ENCODE measurements at regions not wholly inside any gene's neighbourhood (a gene's known extent, or its start where the extent isn't known, plus 50 kb on each side); places are given as distances from the start of the nearest gene placed in this dataset.

GRCh38 chr4:184267673-184268583 lies 50.3 kb upstream of the ENPP6 start (continued):
- TF ChIP-seq CBX3 (IDR thresholded peaks at IDR 0.05; ENCODE audit: borderline replicate concordance, low read depth) (no peak), ZZZ3 (IDR thresholded peaks at IDR 0.05; ENCODE audit: control insufficient read depth, insufficient read length, low read depth) (no peak), BCL3 (IDR thresholded peaks at IDR 0.05; ENCODE audit: borderline replicate concordance, insufficient read depth, low read depth, low read length, poor library complexity, severe bottlenecking) (peak; percentile 94), MTA2 (IDR thresholded peaks at IDR 0.05; ENCODE audit: low read depth) (peak; percentile 94), CHD1 (IDR thresholded peaks at IDR 0.05; ENCODE audit: low read depth, low read length) (no peak), ELK1 (IDR thresholded peaks at IDR 0.05; ENCODE audit: low read depth, low read length) (no peak), ZBTB4 (CRISPR knock-in tag; IDR thresholded peaks at IDR 0.05) (no peak), USF1 (IDR thresholded peaks at IDR 0.05; ENCODE audit: borderline replicate concordance, extremely low read length, insufficient read depth, low read depth, low read length) (no peak), CEBPZ (IDR thresholded peaks at IDR 0.05; ENCODE audit: low read depth, low read length) (no peak), EED (IDR thresholded peaks at IDR 0.05; ENCODE audit: low read depth) (peak; percentile 93), SMARCA5 (IDR thresholded peaks at IDR 0.05) (no peak), NFYB (IDR thresholded peaks at IDR 0.05; ENCODE audit: insufficient read depth, low read depth, low read length) (no peak), ZBTB11 (CRISPR knock-in tag; IDR thresholded peaks at IDR 0.05) (no peak), TCF3 (IDR thresholded peaks at IDR 0.05; ENCODE audit: borderline replicate concordance, insufficient read depth, low read depth, low read length) (no peak)
